Ureter (tissue), 1 donor: ENCODE measurements at regions not wholly inside any gene's neighbourhood (a gene's known extent, or its start where the extent isn't known, plus 50 kb on each side); places are given as distances from the start of the nearest gene placed in this dataset.

Experiments
- DNase-seq: peaks from one replicate; pipeline ENCODE4 v3.0.0-alpha.2; 2020; ENCODE audit warnings: low spot score
- donor health status: DM: yes; HTN: yes; CAD: no.

- DNase-seq = no peak
These were observed 117.9 kb upstream of the PTPN1 start for GRCh38 chr20:50392138-50392866.

- DNase-seq = no peak
These were observed 116.9 kb upstream of the PTPN1 start for GRCh38 chr20:50393242-50393641.

- DNase-seq = no peak
These were observed 116.1 kb upstream of the PTPN1 start for GRCh38 chr20:50393990-50394561.

DNA sequence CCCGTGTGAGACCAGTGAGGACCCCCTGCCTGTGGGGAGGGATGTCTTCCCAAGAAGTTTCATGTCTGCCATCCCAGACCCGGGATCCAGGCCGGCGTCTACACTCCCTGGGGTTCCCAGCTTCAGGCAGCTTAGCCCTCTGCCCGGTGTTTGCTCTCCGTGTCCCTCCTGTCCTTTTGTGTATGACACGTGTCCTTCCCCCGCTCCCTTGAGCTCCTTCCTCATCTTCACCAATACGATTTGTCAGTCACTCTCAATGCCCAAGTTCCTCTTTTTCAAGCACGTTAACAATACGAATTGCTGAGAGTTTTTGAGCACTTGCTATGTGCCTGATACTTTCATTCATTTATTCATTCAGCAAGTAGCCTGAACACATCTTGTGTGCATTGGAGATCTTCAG is 115.6 kb upstream of the PTPN1 start:
- no peak for DNase-seq

GRCh38 chr20:50395251-50395729 is 114.9 kb upstream of the PTPN1 start:
- peak; percentile 80 for DNase-seq

GRCh38 chr20:50395914-50396488 is 114.2 kb upstream of the PTPN1 start:
- no peak for DNase-seq

DNA sequence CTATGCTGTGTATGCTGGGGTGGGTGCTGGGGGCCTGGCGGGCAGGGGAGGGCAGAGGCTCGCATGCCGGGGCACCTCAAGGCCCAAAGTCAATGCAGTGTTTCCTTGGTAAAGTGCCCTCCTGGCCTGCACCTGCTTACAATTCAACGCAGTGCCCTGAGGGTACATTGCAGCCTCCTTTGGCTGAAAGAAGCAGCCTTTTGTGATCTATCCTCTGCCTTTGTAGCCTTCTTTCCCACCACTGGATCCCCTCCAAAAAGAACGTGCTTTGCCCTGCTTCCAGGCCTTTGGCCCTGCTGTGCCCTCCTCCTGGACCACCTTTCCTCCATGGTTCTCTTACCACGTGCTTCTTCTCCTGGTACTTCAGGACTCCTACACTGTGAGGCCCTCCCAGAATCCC is 113.6 kb upstream of the PTPN1 start:
- DNase-seq = no peak

- DNase-seq = no peak
These were observed 113.1 kb upstream of the PTPN1 start for GRCh38 chr20:50397058-50397457.

DNA sequence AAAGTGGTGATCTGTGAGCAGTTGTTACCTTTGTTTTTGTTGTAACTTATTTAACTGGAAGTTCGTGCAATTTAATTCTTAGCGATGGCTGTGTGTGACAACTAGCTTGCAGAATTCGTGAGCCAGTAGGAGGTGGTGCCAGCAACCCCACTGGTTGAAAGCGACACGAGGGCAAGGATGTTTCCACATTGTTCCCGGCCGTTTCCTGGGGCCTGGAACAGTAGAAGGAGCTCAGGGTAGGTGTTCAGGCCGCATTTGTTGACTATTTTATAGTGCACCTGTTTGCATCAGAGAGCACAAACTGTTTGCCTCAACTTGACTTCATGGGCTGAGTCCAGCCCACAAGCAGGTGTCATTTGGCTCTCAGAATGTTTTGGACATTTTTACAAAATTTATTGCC is 112.1 kb upstream of the PTPN1 start:
- DNase-seq = no peak

DNA sequence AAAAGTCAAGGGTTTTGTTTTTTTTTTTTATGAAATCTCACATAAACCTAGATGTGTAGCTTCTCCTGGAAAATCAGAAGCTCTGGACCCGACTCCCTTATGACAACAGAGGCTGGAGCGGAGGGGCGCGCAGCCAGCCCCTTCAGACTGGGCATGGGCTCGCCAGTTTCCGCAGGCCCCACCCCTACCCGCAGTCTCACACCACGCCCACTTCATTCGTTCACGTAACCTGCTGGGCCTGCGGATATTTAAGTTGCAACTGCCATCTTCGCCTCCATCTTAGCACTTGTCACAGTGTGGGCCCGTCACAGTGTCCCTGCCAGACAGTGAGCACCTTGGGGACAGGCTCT is 111.7 kb upstream of the PTPN1 start:
- DNase-seq = no peak

DNA sequence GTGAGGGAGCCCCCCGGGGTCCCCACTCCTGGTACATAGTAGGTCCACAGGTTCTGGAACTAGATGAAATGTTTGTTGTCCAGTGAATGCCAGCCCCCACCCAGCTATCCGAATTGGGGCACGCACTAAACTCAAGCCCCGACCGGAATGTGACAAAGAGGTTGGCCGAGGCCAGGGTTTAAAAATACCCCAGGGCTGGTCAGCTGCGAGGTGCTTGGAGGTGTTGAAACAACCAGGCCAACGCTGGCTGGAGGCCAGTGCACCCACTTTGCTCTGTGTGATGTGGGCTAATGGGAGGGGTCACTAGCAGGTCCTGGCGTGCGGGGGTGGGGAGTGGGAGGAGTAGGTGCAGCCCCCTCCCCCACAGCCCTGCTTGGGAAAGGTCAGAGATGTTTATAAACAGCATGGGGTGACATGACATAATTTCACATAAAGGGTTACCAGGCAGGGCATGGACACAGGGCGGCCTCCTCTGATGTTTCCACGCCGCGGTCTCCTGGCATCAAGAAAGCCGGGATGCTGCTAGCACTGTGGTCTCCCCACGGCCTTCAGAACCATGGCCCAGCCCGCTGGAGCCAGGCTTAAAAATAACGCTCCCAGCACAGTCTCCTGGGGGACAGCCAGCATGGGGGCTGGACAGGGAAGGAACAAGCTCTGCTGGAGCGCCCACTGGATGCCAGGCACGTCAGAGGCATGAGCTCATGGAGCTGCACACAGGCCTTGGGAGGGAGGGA is 111.2 kb upstream of the PTPN1 start:
- peak; percentile 81 for DNase-seq

GRCh38 chr20:50399555-50399916 is 110.6 kb upstream of the PTPN1 start:
- no peak for DNase-seq

DNA sequence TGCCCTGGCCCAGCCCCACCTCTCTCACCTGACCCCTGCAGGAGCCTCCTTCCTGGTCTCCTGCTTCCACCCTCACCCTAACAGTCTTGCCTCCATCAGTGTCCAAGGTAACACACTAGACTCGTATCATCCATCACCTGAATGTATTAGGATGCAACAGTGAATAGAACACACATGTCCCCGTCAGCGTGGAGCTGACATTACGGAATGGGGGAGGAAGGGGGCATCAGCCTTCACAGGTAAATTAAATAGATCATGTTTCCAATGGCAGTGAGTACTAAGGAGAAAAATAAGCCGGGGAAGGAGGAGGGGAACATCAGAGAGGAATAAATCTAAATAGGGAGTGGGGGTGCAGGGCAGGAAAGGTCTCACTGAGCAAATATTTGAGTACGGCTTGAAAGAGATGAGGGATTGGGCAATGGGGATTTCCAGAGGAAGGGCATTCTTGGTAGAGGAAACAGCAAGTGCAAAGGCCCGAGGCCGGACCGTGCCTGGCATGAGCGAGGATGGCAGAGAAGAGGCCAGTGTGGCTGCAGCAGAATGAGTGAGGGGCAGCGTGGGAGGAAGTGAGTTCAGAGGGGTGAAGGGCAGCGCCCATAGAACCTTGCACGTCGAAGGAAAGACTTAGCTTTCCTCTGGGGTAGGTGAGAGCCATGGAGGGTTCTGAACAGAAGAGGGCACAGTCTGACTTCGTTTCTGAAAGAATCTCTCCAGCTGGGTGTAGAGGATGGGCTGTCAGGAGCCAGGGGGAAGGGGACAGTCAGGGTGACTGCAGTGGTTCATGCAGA is 110.1 kb upstream of the PTPN1 start:
- DNase-seq = no peak

DNA sequence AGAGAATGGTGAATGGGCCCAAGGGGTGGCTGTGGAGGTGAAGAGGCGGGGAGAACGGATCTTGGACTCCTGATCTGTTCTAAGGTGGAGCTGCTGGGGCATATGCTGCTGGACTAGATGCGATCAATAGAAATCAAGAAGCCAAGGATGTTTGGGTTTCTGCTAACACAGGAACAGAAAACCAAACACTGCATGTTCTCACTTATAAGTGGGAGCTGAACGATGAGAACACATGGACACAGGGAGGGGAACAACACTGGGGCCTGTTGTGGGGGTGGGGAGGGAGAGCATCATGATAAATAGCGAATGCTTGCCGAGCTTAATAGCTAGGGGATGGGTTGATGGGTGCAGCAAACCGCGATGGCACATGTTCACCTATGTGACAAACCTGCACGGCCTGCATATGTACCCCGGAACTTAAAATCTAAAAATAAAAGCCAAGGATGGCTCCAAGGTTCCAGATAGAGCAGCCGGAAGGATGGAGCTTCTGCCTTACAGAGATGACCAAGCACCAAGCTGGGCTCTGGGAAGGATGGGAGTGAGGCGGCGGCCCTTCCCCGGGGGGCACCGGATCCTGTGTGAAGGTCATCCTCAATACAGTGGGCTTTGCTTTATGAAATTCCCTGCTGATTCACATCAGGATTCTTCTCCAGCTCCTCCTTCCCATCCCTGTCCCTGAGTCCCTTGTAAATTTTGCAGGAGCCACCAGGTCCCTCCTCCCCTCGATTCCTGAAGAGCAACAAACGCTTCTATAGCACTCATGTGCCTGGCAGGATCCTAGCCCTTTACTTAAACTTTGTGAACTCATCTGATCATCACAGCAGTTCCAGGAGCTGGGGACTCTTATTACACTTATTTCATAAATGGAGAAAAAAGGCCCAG is 109.2 kb upstream of the PTPN1 start:
- DNase-seq = no peak

GRCh38 chr20:50401587-50402418 is 108.4 kb upstream of the PTPN1 start:
- DNase-seq = no peak

GRCh38 chr20:50403565-50404418 is 106.4 kb upstream of the PTPN1 start:
- DNase-seq = no peak

DNA sequence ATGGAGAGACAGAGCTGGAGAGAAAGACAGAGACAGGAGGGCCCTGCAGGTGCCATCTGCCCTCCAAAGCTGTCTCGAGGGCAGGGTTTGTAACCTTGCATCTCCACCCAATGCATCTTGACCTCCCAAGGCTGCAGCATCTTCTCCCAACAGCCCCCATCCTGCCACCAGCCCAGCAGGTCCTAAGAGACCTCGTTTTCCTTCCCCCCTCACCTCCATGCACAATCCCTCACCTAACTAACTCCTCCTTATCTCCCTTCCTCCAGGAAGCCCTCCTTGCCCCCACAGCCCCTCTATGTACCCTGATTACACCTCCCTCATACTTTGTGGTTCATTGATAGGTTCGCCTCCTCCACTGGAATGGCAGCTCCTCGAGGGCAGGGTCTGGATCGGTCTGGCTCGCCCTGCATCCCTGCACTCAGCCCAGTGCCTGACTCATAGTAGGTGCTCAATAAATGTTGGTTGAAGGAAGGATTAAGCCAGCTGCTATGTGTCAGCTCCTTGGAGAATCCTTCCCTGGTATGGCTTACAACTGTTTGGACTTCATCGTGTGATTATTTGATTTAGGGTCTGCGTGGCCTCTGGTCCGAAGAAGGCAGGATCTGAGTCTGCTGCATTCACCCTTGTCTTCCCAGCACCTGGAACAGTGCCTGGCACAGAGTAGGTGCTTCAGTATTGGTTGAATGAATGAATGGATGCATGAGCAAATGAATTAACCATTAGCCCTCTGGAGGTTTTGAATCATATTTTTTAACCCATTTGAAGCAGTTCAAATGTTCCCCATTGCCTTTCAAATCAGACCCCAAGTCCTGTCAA is 105.6 kb upstream of the PTPN1 start:
- no peak for DNase-seq

GRCh38 chr20:50405235-50405914 is 104.8 kb upstream of the PTPN1 start:
- no peak for DNase-seq
